Renal cortical epithelial cell (primary cell): ENCODE measurements at regions not wholly inside any gene's neighbourhood (a gene's known extent, or its start where the extent isn't known, plus 50 kb on each side); places are given as distances from the start of the nearest gene placed in this dataset.
"Not testable (repeated sequence)": the region's sequence is repeated elsewhere in the genome, so short reads cannot be mapped to it uniquely, and the experiment has no call there.

Experiments used
- DNase-seq: peaks from one replicate; pipeline ENCODE4 v3.0.0-alpha.2; 2011; ENCODE audit warnings: low read depth

- no peak for DNase-seq
Measured at GRCh38 chr17:64773386-64773835, 111.3 kb upstream of the SMURF2 start.

GRCh38 chr17:64772845-64773299, 110.8 kb upstream of the SMURF2 start:
- no peak for DNase-seq

- DNase-seq: no peak
Measured at GRCh38 chr17:64771980-64772844, 110.1 kb upstream of the SMURF2 start.

GRCh38 chr17:64769712-64770111, 107.6 kb upstream of the SMURF2 start:
- no peak for DNase-seq

GRCh38 chr17:64767269-64767997, 105.3 kb upstream of the SMURF2 start:
- DNase-seq: no peak

GRCh38 chr17:64765191-64765889, 103.2 kb upstream of the SMURF2 start:
- no peak for DNase-seq

GRCh38 chr17:64750891-64751677, 89.0 kb upstream of the SMURF2 start:
- no peak for DNase-seq

GRCh38 chr17:64750478-64750877, 88.4 kb upstream of the SMURF2 start:
- no peak for DNase-seq

- no peak for DNase-seq
Measured at GRCh38 chr17:64749306-64749705, 87.2 kb upstream of the SMURF2 start.

- peak; percentile 82 for DNase-seq
Measured at GRCh38 chr17:64747938-64748540, 85.9 kb upstream of the SMURF2 start.

GRCh38 chr17:64742326-64742725, 80.2 kb upstream of the SMURF2 start:
- DNase-seq: no peak

- DNase-seq: not testable (repeated sequence)
Measured at GRCh38 chr17:64741916-64742315, 79.8 kb upstream of the SMURF2 start.

- peak; percentile 71 for DNase-seq
Measured at GRCh38 chr17:64741038-64741641, 79.0 kb upstream of the SMURF2 start.

GRCh38 chr17:64739316-64740058, 77.4 kb upstream of the SMURF2 start:
- peak; percentile 73 for DNase-seq

GRCh38 chr17:64736804-64737492, 74.8 kb upstream of the SMURF2 start:
- peak; percentile 68 for DNase-seq

GRCh38 chr17:64732336-64733006, 70.4 kb upstream of the SMURF2 start:
- DNase-seq: peak; percentile 76

- DNase-seq: not testable (repeated sequence)
Measured at GRCh38 chr17:64730023-64730422, 67.9 kb upstream of the SMURF2 start.

GRCh38 chr17:64729201-64729600, 67.1 kb upstream of the SMURF2 start:
- no peak for DNase-seq
